Mesenchymal stem cell (in vitro differentiated cells and primary cell): ENCODE measurements at regions not wholly inside any gene's neighbourhood (a gene's known extent, or its start where the extent isn't known, plus 50 kb on each side); places are given as distances from the start of the nearest gene placed in this dataset.

Source experiments
- DNase-seq: peaks from one replicate; pipeline ENCODE4 v3.0.0-alpha.2; 2013
- H2AFZ ChIP-seq: one replicate; pipeline ENCODE4 v1.6.1; 2013; ENCODE audit warnings: low read depth, mild to moderate bottlenecking, control low read depth, inconsistent platforms, low read length, moderate library complexity
- H2AK5ac ChIP-seq: 2 replicates; pipeline ENCODE4 v1.6.1; 2013; ENCODE audit warnings: low read length, moderate library complexity, mild to moderate bottlenecking, inconsistent platforms; ENCODE audit not compliant: severe bottlenecking
- H2BK120ac ChIP-seq: one replicate; pipeline ENCODE4 v1.6.1; 2013; ENCODE audit warnings: low read depth, mild to moderate bottlenecking, inconsistent platforms, low read length, moderate library complexity
- H2BK12ac ChIP-seq, 2 experiments: one replicate each; pipeline ENCODE4 v1.6.1; 2013; ENCODE audit warnings: inconsistent platforms in 2 of 2, low read length in 2 of 2, mild to moderate bottlenecking in 2 of 2, moderate library complexity in 2 of 2, control low read depth in 1 of 2
- H2BK15ac ChIP-seq: one replicate; pipeline ENCODE4 v1.6.1; 2013; ENCODE audit warnings: mild to moderate bottlenecking, low read depth, inconsistent platforms; ENCODE audit not compliant: poor library complexity, severe bottlenecking
- H2BK5ac ChIP-seq: 2 replicates; pipeline ENCODE4 v1.6.1; 2013; ENCODE audit warnings: low read depth, mild to moderate bottlenecking, low read length, control low read depth, inconsistent platforms; ENCODE audit not compliant: poor library complexity, severe bottlenecking
- H3K14ac ChIP-seq, 2 experiments: one replicate each; pipeline ENCODE4 v1.6.1; 2013; ENCODE audit warnings: inconsistent platforms in 2 of 2, low read length in 2 of 2, control low read depth in 1 of 2, mild to moderate bottlenecking in 1 of 2, moderate library complexity in 1 of 2
- H3K18ac ChIP-seq, 2 experiments: one replicate each; pipeline ENCODE4 v1.6.1; 2013; ENCODE audit warnings: inconsistent platforms in 2 of 2, low read length in 2 of 2, control low read depth in 1 of 2, low read depth in 1 of 2, mild to moderate bottlenecking in 1 of 2
- H3K23ac ChIP-seq, 2 experiments: one replicate each; pipeline ENCODE4 v1.6.1; 2013; ENCODE audit warnings: inconsistent platforms in 2 of 2, low read length in 2 of 2, mild to moderate bottlenecking in 2 of 2, moderate library complexity in 2 of 2, control low read depth in 1 of 2
- H3K27ac ChIP-seq: 2 replicates; pipeline ENCODE4 v1.5.1; 2013; ENCODE audit warnings: mild to moderate bottlenecking, moderate library complexity, low read length, control low read depth, inconsistent platforms; ENCODE audit not compliant: poor library complexity, severe bottlenecking
- H3K27me3 ChIP-seq, 2 experiments: 2 replicates each; pipeline versions ENCODE4 v1.6.1 to v1.7.0; 2013; ENCODE audit warnings: low read length in 2 of 2, mild to moderate bottlenecking in 2 of 2, moderate library complexity in 2 of 2, control low read depth in 1 of 2, inconsistent platforms in 1 of 2; ENCODE audit not compliant: control insufficient read depth in 1 of 2, insufficient read depth in 1 of 2
- H3K36me3 ChIP-seq, 2 experiments: 2 replicates each; pipeline versions ENCODE4 v1.6.1 to v1.7.0; 2013; ENCODE audit warnings: low read length in 2 of 2, control low read depth in 1 of 2, inconsistent platforms in 1 of 2, low read depth in 1 of 2, mild to moderate bottlenecking in 1 of 2; ENCODE audit not compliant: insufficient read depth in 2 of 2, control insufficient read depth in 1 of 2
- H3K4ac ChIP-seq, 2 experiments: one replicate each; pipeline ENCODE4 v1.6.1; 2013; ENCODE audit warnings: inconsistent platforms in 2 of 2, low read length in 2 of 2, mild to moderate bottlenecking in 2 of 2, moderate library complexity in 2 of 2, control low read depth in 1 of 2, low read depth in 1 of 2
- H3K4me1 ChIP-seq: 2 replicates; pipeline ENCODE4 v1.6.1; 2013; ENCODE audit warnings: low read depth, low read length, control low read depth; ENCODE audit not compliant: control insufficient read depth, insufficient read depth
- H3K4me2 ChIP-seq: 2 replicates; pipeline ENCODE4 v1.6.1; 2013; ENCODE audit warnings: low read length, mild to moderate bottlenecking, inconsistent platforms; ENCODE audit not compliant: poor library complexity, severe bottlenecking
- H3K4me3 ChIP-seq, 2 experiments: 2 replicates each; pipeline versions ENCODE4 v1.5.1 to v1.7.0; 2013; ENCODE audit warnings: low read length in 2 of 2, mild to moderate bottlenecking in 2 of 2, control low read depth in 1 of 2, low read depth in 1 of 2; ENCODE audit not compliant: insufficient read depth in 1 of 2
- H3K79me1 ChIP-seq: replicated peaks from 2 replicates; pipeline ENCODE4 v1.6.1; 2013; ENCODE audit warnings: mild to moderate bottlenecking, control low read depth, low read length, inconsistent platforms; ENCODE audit not compliant: poor library complexity, severe bottlenecking
- H3K9ac ChIP-seq: 2 replicates; pipeline ENCODE4 v1.7.0; 2013; ENCODE audit warnings: mild to moderate bottlenecking, low read length, moderate library complexity
- H3K9me3 ChIP-seq: 2 replicates; pipeline ENCODE4 v1.7.0; 2013; ENCODE audit warnings: mild to moderate bottlenecking, low read length; ENCODE audit not compliant: control insufficient read depth
- H4K8ac ChIP-seq: one replicate; pipeline ENCODE4 v1.6.1; 2013; ENCODE audit warnings: inconsistent platforms, mild to moderate bottlenecking, low read length, moderate library complexity
- H4K91ac ChIP-seq: one replicate; pipeline ENCODE4 v1.6.1; 2013; ENCODE audit warnings: mild to moderate bottlenecking, low read length, inconsistent platforms
- WGBS: methylation state at CpG from one replicate; pipeline ENCODE4 v1.1.7; 2013; ENCODE audit warnings: mixed read lengths; 5-methylcytosine and 5-hydroxymethylcytosine counted together

- Histone ChIP-seq H4K8ac (no peak overlapping the region), H3K23ac (no peak overlapping the region), H3K4me2 (no peak overlapping the region), H3K9me3 (no peaks in the 10 kb centered on the region), H2BK5ac (no peak overlapping the region), H3K27me3 (no peaks in the 10 kb centered on the region), H3K4me1 (no peaks in the 10 kb centered on the region), H2BK15ac (no peak overlapping the region), H3K36me3 (no peaks in the 10 kb centered on the region), H3K9ac (no peak overlapping the region), H2AFZ (no peak overlapping the region), H4K91ac (no peak overlapping the region), H3K4me3 (no peak overlapping the region), H3K79me1 (no peaks in the 10 kb centered on the region), H3K4ac (no peak overlapping the region), H2BK120ac (no peak overlapping the region), H3K14ac (no peak overlapping the region), H2AK5ac (no peak overlapping the region), H3K18ac (no peak overlapping the region), H2BK12ac (no peak overlapping the region), H3K27ac (no peak overlapping the region)
- peak; percentile 44 for DNase-seq
Measured at GRCh38 chr5:87147441-87147840, 120.2 kb upstream of the RASA1 start.

- H2BK15ac ChIP-seq: no peak overlapping the region
- peak overlapping the region; percentile 58 to 84 for H3K18ac ChIP-seq
- no peak overlapping the region for H2BK5ac ChIP-seq
- peak overlapping the region; percentile 73 for H4K91ac ChIP-seq
- H3K14ac ChIP-seq: peak overlapping the region in 1 of 2 experiments; percentile 61
- no peak overlapping the region for H3K4me3 ChIP-seq
- H3K4me2 ChIP-seq: no peak overlapping the region
- H2AFZ ChIP-seq: no peak overlapping the region
- peak overlapping the region; percentile 76 for H2AK5ac ChIP-seq
- H3K36me3 ChIP-seq: no peaks in the 10 kb centered on the region
- peak overlapping the region in 1 of 2 experiments; percentile 34 for H3K23ac ChIP-seq
- H2BK12ac ChIP-seq: peak overlapping the region; percentile 75 to 98
- H3K27ac ChIP-seq: peak overlapping the region; percentile 63
- H3K4me1 ChIP-seq: no peaks in the 10 kb centered on the region
- peak overlapping the region; percentile 28 for H3K9ac ChIP-seq
- H4K8ac ChIP-seq: peak overlapping the region; percentile 87
- no peaks in the 10 kb centered on the region for H3K79me1 ChIP-seq
- H3K9me3 ChIP-seq: no peaks in the 10 kb centered on the region
- 88% methylated on average over 6 of the region's 6 CpGs for WGBS
- H2BK120ac ChIP-seq: peak overlapping the region; percentile 86
- H3K4ac ChIP-seq: peak overlapping the region in 1 of 2 experiments; percentile 45
- no peaks in the 10 kb centered on the region for H3K27me3 ChIP-seq
- DNase-seq: no peak
Measured at GRCh38 chr5:87150630-87151029, 117.1 kb upstream of the RASA1 start.

DNA sequence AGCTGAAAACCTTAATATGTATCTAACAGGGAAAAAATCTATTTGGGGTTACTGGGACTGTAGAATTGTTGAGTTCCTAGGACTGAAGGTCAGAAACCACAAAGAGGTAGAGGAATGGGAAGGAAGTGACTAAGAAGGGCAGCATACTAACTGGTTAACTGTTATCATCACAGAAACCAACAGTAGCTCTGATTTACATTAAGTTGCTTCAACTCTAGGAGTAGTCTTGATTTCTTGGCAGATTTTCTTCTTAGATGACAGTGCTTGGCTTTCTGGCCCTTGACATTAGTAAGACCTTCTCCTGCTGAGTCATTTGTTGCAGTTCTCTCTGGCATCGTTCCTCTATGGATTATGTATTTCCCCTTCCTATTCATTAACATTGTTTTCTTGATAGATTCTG, 116.1 kb upstream of the RASA1 start:
- H2BK5ac ChIP-seq: no peak overlapping the region
- no peak overlapping the region for H3K23ac ChIP-seq
- H3K79me1 ChIP-seq: no peaks in the 10 kb centered on the region
- H4K91ac ChIP-seq: no peak overlapping the region
- H3K9ac ChIP-seq: peak overlapping the region; percentile 34
- no peak overlapping the region for H2AK5ac ChIP-seq
- H3K36me3 ChIP-seq: no peaks in the 10 kb centered on the region
- peak; percentile 90 for DNase-seq
- H3K9me3 ChIP-seq: no peaks in the 10 kb centered on the region
- H3K4ac ChIP-seq: no peak overlapping the region
- no CpG with 5 or more reads among the region's 1 CpG for WGBS
- H3K18ac ChIP-seq: no peak overlapping the region
- H3K27me3 ChIP-seq: no peaks in the 10 kb centered on the region
- H2BK12ac ChIP-seq: no peak overlapping the region
- H3K4me1 ChIP-seq: no peaks in the 10 kb centered on the region
- no peak overlapping the region for H2BK15ac ChIP-seq
- no peak overlapping the region for H4K8ac ChIP-seq
- no peak overlapping the region for H3K14ac ChIP-seq
- peak overlapping the region; percentile 63 for H3K27ac ChIP-seq
- H2AFZ ChIP-seq: no peak overlapping the region
- H3K4me3 ChIP-seq: no peak overlapping the region
- no peak overlapping the region for H2BK120ac ChIP-seq
- H3K4me2 ChIP-seq: no peak overlapping the region

DNA sequence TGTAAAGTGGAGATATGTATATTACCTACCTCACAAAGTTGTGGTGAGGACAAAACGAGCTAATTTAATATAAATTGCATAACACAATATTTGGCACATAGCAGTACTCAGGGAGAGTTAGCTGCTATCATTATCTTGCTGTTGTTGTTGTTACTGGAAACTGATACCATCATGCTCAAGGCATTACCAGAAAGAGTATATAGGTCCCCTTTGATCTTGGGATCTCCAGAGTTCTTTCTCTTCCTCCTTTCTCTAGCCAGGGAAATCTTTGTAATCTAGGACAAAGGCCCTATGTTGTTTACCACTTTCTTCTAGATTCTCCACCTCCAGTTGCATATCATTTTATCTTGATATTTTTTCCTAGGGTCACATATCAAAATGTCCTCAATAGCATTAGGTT, 114.8 kb upstream of the RASA1 start:
- Histone ChIP-seq H4K8ac (no peak overlapping the region), H3K27ac (no peak overlapping the region), H4K91ac (no peak overlapping the region), H3K4me1 (no peaks in the 10 kb centered on the region), H3K14ac (no peak overlapping the region), H3K4ac (no peak overlapping the region), H3K9me3 (no peaks in the 10 kb centered on the region), H3K4me2 (no peak overlapping the region), H3K18ac (peak overlapping the region in 1 of 2 experiments; percentile 7), H3K4me3 (no peak overlapping the region), H2BK12ac (no peak overlapping the region), H2AFZ (no peak overlapping the region), H2BK5ac (no peak overlapping the region), H2AK5ac (no peak overlapping the region), H3K79me1 (no peaks in the 10 kb centered on the region), H2BK120ac (no peak overlapping the region), H3K23ac (no peak overlapping the region), H2BK15ac (no peak overlapping the region), H3K36me3 (no peaks in the 10 kb centered on the region), H3K9ac (no peak overlapping the region), H3K27me3 (no peaks in the 10 kb centered on the region)
- no peak for DNase-seq
- WGBS: no CpG with 5 or more reads among the region's 1 CpG
